ENCODE measurements at regions not wholly inside any gene's neighbourhood (a gene's known extent, or its start where the extent isn't known, plus 50 kb on each side); places are given as distances from the start of the nearest gene placed in this dataset.

- no peak for DNase-seq (ENCODE audit: low read depth in 3 of 3, low spot score in 2 of 3)
Observed at GRCh38 chr19:31223740-31224534, 125.3 kb downstream of the TSHZ3 start.

DNA sequence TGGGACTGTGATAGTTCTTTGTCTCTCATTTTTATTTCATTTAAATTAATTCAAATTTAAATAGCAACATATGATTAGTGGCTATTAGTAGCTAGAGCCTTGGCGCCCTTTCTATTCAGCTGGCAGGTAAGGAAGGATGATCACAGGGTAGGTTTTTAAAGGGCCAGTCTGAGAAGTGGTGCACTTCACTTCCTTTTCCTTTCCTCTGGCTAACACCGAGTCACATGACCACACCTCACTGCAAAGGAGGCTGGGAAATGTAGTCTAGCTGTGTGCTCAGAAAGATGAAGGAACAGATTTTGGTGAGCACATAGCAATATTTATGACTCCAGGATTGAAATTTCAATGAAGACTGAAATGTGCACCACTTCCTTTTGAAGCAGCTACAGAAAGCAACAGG is 128.7 kb downstream of the TSHZ3 start:
- DNase-seq (ENCODE audit: low read depth in 3 of 3, low spot score in 2 of 3), result no peak

- DNase-seq (ENCODE audit: low read depth in 3 of 3, low spot score in 2 of 3), result no peak
Observed at GRCh38 chr19:31214997-31215396, 134.2 kb downstream of the TSHZ3 start.

- DNase-seq (ENCODE audit: low read depth in 3 of 3, low spot score in 2 of 3), result no peak
Observed at GRCh38 chr19:31214086-31214485, 135.2 kb downstream of the TSHZ3 start.

DNA sequence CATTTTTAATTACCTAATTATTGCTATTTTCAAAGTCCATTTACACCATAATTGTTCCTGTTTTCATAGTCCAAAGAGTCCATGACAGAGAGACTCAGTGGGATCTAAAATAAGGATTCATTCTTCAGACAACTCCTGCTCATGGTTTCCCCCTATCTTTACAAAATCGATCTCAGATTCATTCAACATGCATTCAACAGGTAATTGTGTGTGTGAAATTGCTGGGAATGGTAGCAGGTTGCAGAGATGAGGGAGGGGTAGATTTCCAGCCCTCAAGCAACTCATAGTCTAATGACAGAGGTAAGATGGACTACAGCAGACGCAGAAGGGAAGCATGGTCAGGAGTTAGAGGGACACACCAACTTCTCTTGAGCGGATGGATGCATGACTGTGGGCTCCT is 138.1 kb downstream of the TSHZ3 start:
- DNase-seq (ENCODE audit: low read depth in 3 of 3, low spot score in 2 of 3), result no peak

GRCh38 chr19:31205887-31206518 is 143.2 kb downstream of the TSHZ3 start:
- no peak for DNase-seq (ENCODE audit: low read depth in 3 of 3, low spot score in 2 of 3)

DNA sequence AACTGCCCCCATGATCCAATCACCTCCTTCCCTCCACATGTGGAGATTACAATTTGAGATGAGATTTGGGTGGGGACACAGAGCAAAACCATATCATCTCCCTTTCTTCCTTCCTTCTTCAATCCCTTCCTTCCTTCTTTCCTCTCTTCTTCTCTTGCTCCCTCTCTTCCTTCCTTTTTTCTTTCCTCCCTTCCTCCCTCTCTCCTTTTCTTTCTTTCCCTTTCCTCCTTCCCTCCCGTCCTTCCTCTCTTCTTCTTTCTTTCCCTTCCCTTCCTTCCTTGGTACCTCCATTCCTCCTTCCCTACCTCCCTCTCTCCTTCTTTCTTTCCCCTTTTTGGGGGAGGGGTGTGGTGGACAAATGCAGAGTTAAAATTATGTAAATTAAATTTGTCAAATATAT is 145.1 kb downstream of the TSHZ3 start:
- DNase-seq (ENCODE audit: low read depth in 3 of 3, low spot score in 2 of 3), result no peak

- no peak for DNase-seq (ENCODE audit: low read depth in 3 of 3, low spot score in 2 of 3)
Observed at GRCh38 chr19:31185261-31185660, 164.0 kb downstream of the TSHZ3 start.

- no peak for DNase-seq (ENCODE audit: low read depth in 3 of 3, low spot score in 2 of 3)
Observed at GRCh38 chr19:31181535-31181934, 167.7 kb downstream of the TSHZ3 start.

DNA sequence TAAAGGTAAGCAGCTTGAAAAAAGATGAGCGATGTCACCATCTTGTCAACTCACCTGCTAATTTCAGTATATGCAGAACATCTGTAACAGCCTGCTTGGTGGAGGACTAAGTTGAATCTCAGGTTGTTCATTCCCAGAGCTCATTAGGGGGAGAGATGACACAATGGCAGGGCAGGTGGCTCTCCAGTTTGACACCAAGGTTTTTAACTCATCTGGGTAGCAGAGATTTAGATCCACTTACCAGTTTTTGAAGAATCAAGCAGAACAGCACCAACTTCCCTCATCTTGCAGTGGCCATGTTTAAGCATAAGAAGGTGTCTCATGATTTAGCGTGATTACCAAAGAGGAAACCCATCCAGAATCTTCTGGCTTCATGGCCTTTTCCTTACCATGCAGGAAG is 168.3 kb downstream of the TSHZ3 start:
- no peak for DNase-seq (ENCODE audit: low read depth in 3 of 3, low spot score in 2 of 3)

GRCh38 chr19:31179471-31179852 is 169.8 kb downstream of the TSHZ3 start:
- DNase-seq (ENCODE audit: low read depth in 3 of 3, low spot score in 2 of 3), result no peak

GRCh38 chr19:31178833-31179470 is 170.3 kb downstream of the TSHZ3 start:
- no peak for DNase-seq (ENCODE audit: low read depth in 3 of 3, low spot score in 2 of 3)

GRCh38 chr19:31177246-31177645 is 172.0 kb downstream of the TSHZ3 start:
- no peak for DNase-seq (ENCODE audit: low read depth in 3 of 3, low spot score in 2 of 3)

GRCh38 chr19:31175564-31176348 is 173.5 kb downstream of the TSHZ3 start:
- no peak for DNase-seq (ENCODE audit: low read depth in 3 of 3, low spot score in 2 of 3)

DNA sequence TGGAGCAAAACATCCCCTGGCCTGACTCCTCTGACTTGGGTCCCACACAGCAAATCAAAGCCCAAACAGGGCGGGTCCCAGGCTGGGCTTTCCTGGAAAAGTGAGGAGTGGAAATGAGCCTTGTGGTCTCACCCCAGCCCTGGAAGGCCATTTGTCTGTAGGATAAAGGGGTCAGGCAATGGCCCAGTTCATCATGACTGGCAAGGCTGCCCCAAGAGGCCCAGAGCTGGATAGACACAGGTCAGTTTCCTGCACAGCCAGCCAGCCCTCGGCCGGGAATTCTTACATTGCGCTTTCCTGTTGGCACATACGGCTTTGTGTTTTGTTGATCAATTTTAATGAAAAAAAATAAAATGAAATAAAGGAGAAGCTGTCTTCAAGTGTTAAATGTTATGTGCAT is 174.3 kb downstream of the TSHZ3 start:
- DNase-seq (ENCODE audit: low read depth in 3 of 3, low spot score in 2 of 3), result no peak

- no peak for DNase-seq (ENCODE audit: low read depth in 3 of 3, low spot score in 2 of 3)
Observed at GRCh38 chr19:31173991-31174390, 175.2 kb downstream of the TSHZ3 start.

DNA sequence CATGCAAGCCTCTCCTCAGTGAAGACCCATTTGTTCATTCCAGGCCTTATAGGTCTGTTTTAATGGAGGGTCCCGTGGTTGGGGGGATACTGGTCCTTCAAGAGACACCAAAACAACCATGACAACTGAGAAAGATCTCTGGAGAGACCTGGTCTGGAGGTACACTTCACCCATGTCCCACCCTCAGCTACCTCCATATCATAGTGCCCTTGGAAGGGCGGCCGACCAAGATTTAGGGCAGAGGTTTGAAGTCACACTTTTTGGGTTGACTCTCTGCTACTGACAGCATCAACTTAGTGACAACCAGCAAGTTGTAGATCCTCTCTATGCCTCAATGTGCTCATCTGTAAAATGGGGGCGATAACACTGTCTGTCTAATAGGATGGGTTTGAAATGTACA is 177.3 kb downstream of the TSHZ3 start:
- DNase-seq (ENCODE audit: low read depth in 3 of 3, low spot score in 2 of 3), result no peak

GRCh38 chr19:31170046-31170445 is 179.2 kb downstream of the TSHZ3 start:
- no peak for DNase-seq (ENCODE audit: low read depth in 3 of 3, low spot score in 2 of 3)

GRCh38 chr19:31168106-31168625 is 181.1 kb downstream of the TSHZ3 start:
- DNase-seq (ENCODE audit: low read depth in 3 of 3, low spot score in 2 of 3), result no peak

GRCh38 chr19:31167690-31168089 is 181.5 kb downstream of the TSHZ3 start:
- DNase-seq (ENCODE audit: low read depth in 3 of 3, low spot score in 2 of 3), result no peak

DNA sequence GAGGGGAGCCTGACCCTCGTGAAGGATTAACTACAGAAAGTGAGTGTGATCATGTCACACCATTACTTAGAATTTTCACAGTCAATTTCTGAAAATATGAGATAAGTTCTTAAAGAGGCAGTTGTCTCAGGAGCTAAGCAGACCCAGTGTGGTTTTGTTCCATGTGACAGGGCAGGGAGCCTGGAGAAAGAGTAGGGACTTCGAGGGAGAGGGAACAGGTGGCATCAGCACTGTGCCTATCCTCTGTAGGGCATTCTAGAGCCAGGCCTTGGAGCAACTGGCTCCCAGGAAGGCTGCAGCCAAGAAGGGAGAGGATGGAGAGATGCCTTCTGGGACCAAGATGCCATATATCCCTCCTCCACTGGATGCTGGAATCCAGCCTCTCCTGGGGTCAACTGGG is 183.0 kb downstream of the TSHZ3 start:
- no peak for DNase-seq (ENCODE audit: low read depth in 3 of 3, low spot score in 2 of 3)
